Activated CD4-positive, CD25-positive, alpha-beta regulatory T cell treated with anti-CD3 and anti-CD28 coated beads, Interleukin-2, amount 50 U/mL, for 24 hours (primary cell): ENCODE measurements at regions not wholly inside any gene's neighbourhood (a gene's known extent, or its start where the extent isn't known, plus 50 kb on each side); places are given as distances from the start of the nearest gene placed in this dataset.

ENCODE experiments used
- ATAC-seq, 2 donors: fragments of 150-1000 bp; cut with Tn5 transposase; one replicate each; pipeline ENCODE4 v1.10.0; 2021; ENCODE audit warnings: mild to moderate bottlenecking in 1 of 2, moderate library complexity in 1 of 2

GRCh38 chr6:142500250-142500786 lies 198.5 kb downstream of the ADGRG6 start:
- ATAC-seq = no peak

GRCh38 chr6:142501795-142502194 lies 200.0 kb downstream of the ADGRG6 start:
- no peak for ATAC-seq

GRCh38 chr6:142507065-142507464 lies 205.3 kb downstream of the ADGRG6 start:
- no peak for ATAC-seq

GRCh38 chr6:142510211-142510610 lies 208.4 kb downstream of the ADGRG6 start:
- no peak for ATAC-seq

GRCh38 chr6:142518126-142518525 lies 216.3 kb downstream of the ADGRG6 start:
- ATAC-seq = no peak

GRCh38 chr6:142518761-142519160 lies 217.0 kb downstream of the ADGRG6 start:
- ATAC-seq = no peak

- no peak for ATAC-seq
These were observed 220.0 kb downstream of the ADGRG6 start for GRCh38 chr6:142521791-142522190.

- ATAC-seq = no peak
These were observed 221.9 kb downstream of the ADGRG6 start for GRCh38 chr6:142523515-142524375.

- no peak for ATAC-seq
These were observed 228.8 kb downstream of the ADGRG6 start for GRCh38 chr6:142530566-142530965.

- no peak for ATAC-seq
These were observed 229.9 kb downstream of the ADGRG6 start for GRCh38 chr6:142531727-142532126.

GRCh38 chr6:142534076-142534475 lies 232.3 kb downstream of the ADGRG6 start:
- ATAC-seq = no peak

- no peak for ATAC-seq
These were observed 232.7 kb downstream of the ADGRG6 start for GRCh38 chr6:142534484-142534883.

- ATAC-seq = no peak
These were observed 236.0 kb downstream of the ADGRG6 start for GRCh38 chr6:142537612-142538478.

GRCh38 chr6:142542704-142543233 lies 241.0 kb downstream of the ADGRG6 start:
- ATAC-seq = no peak

GRCh38 chr6:142543606-142544005 lies 241.8 kb downstream of the ADGRG6 start:
- ATAC-seq = no peak

- ATAC-seq = no peak
These were observed 242.5 kb downstream of the ADGRG6 start for GRCh38 chr6:142544199-142544838.

GRCh38 chr6:142545147-142545546 lies 243.3 kb downstream of the ADGRG6 start:
- no peak for ATAC-seq

GRCh38 chr6:142548566-142548965 lies 246.8 kb downstream of the ADGRG6 start:
- ATAC-seq = no peak

GRCh38 chr6:142550310-142551063 lies 248.7 kb downstream of the ADGRG6 start:
- ATAC-seq = no peak

GRCh38 chr6:142551274-142551811 lies 249.5 kb downstream of the ADGRG6 start:
- peak in 1 of 2 donors; percentile 56 for ATAC-seq

GRCh38 chr6:142558786-142559185 lies 257.0 kb downstream of the ADGRG6 start:
- ATAC-seq = no peak
